ENCODE measurements at regions not wholly inside any gene's neighbourhood (a gene's known extent, or its start where the extent isn't known, plus 50 kb on each side); places are given as distances from the start of the nearest gene placed in this dataset.

DNA sequence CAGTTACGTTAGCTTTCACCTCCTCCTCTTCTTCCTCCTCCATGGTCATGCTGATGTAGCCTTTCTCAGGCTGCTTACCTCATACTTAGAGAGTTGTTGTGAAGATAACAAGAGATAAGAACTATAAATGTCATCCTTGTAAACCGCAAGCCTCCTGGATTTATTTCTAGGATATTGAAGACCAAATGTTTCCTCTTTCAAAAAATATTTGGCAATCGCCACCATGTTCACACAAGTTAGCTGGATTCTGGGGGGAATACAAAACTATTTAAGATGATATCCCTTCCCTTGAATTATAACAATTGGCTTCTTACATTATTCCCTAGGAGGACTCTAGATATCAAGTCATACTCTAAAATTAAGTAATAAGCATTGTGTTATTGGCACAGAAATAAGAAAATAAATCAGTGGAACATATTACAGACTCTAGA is 99.8 kb upstream of the PLEKHG1 start:
- TF ChIP-seq, protein P1, sequence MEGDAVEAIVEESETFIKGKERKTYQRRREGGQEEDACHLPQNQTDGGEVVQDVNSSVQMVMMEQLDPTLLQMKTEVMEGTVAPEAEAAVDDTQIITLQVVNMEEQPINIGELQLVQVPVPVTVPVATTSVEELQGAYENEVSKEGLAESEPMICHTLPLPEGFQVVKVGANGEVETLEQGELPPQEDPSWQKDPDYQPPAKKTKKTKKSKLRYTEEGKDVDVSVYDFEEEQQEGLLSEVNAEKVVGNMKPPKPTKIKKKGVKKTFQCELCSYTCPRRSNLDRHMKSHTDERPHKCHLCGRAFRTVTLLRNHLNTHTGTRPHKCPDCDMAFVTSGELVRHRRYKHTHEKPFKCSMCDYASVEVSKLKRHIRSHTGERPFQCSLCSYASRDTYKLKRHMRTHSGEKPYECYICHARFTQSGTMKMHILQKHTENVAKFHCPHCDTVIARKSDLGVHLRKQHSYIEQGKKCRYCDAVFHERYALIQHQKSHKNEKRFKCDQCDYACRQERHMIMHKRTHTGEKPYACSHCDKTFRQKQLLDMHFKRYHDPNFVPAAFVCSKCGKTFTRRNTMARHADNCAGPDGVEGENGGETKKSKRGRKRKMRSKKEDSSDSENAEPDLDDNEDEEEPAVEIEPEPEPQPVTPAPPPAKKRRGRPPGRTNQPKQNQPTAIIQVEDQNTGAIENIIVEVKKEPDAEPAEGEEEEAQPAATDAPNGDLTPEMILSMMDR (IDR thresholded peaks at IDR 0.05) = no peak
- no peak for TF ChIP-seq EZH2 (IDR thresholded peaks at IDR 0.05; ENCODE audit: borderline replicate concordance, insufficient read depth, low read depth, low read length, poor library complexity, severe bottlenecking)

All from B cell (primary cell).